AML-193 (cell line): ENCODE measurements at regions not wholly inside any gene's neighbourhood (a gene's known extent, or its start where the extent isn't known, plus 50 kb on each side); places are given as distances from the start of the nearest gene placed in this dataset.
"Not testable (repeated sequence)": the region's sequence is repeated elsewhere in the genome, so short reads cannot be mapped to it uniquely, and the experiment has no call there.

ENCODE experiments used
- DNase-seq, 2 experiments: peaks; one replicate each; lab custom pipeline; 2025; lab: John Stamatoyannopoulos, UW

DNA sequence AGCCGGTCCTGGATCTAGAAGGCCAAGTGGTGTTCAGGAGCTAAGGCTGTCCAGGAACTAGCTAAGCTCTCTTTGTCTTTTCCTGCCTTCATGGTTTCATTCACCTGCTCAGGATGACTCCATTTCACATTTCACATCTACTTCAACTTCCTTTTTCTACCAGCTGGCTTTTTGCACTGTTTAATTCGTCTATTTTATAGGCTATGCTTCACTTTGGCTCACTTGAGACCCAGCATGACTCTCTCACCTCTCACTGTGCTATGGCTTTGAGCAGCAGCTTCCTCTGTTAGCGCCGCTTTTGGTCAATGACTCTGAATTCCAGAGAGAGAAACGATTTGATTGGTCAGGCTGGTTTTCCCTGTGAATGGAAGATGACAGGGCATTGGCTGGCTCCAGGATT, 213.5 kb upstream of the CLNK start:
- no peak for DNase-seq

DNA sequence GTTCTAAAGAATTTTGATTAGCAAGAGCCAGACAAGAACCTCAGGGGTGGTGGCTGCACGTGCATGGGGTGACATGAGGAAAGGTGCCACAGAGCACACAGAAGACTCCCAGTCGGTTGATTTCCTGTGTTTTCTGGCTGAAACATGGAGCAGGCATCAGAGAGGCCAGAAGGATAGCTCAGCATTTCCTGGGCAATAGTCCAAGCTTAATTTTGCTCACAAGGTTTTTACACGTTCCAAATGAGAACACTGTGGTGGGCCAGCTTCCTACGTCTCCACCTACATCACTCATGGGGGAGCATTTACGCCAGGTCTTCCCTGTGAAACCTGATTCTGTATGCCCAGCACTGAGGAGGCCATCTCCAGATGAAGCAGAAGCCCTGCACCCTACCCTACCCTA, 212.5 kb upstream of the CLNK start:
- DNase-seq = no peak

DNA sequence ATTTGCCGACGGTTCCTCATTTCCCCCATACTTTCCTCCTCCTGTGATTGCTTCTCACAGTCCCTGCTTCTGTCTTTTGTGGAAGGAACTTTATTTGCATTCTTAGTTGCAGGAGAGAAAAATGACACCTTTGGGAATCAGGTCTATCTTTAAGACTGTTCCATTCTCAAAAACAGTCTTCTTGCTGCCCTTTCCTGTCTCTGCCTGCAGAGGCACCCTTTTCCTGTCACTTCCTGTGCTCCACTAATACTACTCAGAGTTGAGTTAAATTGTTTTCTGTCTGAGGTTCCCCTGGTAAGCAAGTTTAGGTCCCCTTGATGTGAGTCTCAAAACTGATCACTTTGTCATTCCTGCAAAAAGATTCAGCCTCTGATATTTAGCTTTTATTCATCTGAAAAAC, 208.8 kb upstream of the CLNK start:
- no peak for DNase-seq

DNA sequence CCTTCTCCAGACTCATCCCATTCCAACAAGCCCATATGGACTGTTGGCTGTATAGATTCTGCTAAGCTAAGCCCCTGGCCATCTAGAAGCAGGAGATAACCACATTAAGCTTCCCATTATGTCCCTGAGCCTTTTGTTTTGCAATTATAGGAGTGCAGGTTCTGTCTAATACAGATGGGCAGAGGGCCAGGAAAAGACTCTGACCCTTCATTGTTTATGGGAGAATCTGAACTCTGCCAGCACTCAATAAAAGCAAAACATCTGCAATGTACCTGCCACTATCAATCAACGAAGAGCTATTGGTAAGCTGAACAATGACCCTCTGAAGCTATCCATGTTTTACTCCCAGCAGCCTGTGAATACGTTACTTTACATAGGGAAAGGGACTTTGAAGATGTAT, 207.3 kb upstream of the CLNK start:
- DNase-seq = no peak

DNA sequence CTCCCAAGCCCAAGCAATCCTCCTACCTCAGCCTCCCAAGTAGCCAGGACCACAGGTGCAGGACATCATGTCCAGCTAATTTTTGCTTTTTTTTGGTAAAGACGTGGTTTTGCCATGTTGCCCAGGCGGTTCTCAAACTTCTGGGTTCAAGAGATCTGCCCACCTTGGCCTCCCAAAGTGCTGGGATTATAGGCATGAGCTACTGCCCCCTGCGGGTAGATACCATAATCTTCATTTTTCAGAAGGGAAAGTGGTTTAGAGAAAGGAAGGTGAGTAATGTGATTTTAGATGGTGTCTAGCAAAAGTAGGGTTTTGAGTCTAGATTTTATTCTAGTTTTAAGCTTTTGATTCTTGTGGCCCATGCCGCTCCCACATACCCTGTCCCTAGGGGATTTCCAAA, 205.3 kb upstream of the CLNK start:
- DNase-seq = no peak

DNA sequence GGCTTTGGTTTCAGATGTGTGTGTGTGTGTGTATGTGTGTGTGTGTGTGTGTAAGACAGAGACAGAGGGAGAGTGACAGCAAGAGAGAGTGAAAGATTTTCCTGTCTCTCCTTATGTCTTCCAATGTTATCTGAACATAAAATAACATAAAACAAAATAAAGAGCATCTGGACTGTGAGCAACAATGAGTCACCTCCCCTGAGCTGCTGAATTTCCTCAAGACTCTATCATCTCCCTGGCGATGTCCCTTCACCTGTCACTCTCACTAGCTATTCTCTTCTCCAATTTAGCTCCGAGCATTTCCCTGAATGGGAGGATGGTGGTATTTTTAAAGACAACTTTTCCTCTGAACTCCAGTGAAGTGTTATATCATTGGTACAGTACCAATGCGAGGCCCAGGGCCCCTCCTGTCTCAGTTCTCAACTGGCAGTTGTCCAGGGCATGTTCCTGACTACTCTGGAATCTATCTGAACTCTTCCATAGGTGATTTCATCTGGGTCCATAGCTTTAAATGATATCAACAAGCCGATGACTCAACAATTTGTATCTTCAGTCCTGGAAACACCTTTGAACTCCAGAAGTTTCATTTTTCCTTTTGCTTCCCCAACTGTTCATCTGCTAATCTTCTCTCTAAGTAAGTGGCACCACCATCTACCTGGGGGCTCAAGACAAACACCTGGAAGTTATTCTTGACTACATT, 195.0 kb upstream of the CLNK start:
- no peak for DNase-seq

DNA sequence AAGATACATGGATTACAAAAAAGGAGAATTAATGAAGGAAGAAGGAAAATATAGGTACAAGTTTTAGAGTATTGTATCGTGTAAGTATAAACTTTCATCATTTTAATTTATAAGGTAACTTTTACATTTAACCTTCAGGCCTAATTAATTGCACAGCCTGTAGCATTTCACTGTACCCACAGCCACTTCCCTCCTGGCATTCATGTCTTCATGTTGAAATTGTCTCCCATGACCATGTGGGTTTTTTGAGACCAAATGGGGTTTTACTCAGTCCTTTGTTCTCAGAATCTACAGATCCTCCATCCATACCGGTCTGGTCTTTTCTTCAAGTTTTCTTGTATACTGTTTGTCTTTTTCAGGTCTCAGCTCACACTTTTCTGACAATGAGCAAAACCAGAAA, 194.3 kb upstream of the CLNK start:
- no peak for DNase-seq

DNA sequence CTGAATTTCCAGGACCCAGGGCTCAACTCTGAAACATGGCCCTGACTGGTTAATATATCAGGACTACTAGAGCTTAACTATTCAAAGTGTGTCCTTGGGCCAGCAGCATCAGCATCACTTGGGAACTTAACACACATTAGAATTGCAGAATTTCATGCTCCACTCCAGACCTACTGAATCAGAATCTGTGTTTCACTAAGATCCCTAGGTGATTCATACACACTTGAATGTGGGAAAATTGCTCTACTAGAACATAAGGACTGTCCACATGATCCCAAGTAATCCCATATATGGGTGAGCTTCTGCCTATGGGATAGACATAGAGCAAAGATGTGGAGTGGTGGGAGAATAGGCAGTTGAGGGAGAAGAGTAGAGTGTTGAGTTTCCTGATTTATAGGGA, 192.5 kb upstream of the CLNK start:
- no peak for DNase-seq

DNA sequence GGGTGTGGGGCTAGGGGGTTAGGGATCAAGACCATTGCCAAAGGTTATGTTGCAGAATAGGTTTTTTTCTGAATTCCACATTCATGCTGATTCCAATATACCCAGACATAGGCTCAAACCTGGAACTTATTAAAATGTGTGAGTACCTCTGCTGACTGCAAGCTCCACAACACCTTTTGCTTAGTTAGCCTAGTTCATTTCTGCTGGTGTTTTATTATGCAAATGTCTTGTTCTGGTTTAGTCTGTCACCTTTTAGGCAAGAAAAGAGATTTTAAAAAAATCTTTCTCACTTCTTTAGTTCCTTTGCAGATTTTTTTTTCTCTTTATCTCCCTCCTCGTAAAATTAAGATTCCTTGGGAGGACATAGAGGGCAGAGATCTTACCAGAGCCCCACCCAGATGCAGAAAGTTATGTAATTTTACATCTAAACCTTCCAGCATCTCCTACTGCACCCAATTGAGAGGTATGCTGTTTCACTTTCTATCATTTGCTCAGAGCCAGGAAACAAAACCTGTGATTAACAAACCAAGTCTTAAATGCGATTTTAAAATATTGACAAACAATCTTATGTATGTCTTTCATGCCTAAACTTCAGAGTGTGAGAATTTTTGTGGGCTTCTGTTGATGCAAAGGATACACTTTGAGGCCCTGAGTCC, 190.7 kb upstream of the CLNK start:
- no peak for DNase-seq

DNA sequence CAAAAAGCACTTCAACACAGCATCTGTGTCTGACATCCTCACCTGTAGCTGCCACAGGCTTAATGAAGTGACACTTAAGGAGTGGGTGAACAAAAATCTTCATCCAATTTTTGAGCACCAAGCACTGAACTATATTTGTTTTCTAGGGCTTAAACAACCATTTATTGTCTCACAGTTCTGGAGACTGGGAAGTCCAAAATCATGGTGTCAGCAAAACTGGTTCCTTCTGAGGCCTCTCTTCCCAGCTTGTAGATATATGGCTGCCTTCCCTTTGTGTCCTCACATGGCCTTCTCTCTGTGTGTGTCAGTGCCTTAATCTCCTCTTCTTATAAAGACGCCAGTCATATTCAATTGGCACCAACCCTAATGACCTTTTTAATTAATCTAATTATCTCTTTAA, 189.2 kb upstream of the CLNK start:
- DNase-seq = no peak

DNA sequence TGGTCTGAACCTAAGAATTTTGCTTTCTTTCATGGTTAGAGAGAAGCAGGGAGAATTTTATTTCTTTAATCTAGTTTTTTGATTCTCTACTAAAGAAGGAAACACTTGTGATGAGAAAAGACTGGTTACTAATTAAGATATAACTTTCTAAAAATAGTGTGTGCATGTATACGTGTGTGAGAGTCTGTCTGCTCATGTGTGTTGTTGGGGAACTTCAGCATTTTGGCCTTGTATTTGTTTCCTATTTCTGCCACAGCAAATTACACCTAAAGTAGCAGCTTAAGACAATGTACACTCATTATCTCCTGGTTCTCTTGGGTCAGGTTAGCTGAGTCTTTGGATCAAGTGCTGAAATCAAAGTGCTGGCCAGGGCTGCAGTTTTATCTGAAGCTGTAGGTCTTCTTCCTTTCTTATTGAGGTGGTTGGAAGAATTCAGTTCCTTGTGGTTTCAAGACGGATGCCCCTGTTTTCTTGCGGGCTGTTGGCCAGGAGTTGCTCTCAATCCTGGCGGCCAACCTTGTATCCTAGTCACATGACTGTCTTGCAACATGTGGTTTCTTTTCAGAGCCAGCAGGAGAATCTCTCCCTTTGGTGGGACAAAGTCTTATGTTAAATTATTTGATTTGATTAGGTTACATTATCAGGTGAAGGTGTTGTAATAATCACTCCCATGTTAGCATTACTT, 188.4 kb upstream of the CLNK start:
- DNase-seq = no peak

DNA sequence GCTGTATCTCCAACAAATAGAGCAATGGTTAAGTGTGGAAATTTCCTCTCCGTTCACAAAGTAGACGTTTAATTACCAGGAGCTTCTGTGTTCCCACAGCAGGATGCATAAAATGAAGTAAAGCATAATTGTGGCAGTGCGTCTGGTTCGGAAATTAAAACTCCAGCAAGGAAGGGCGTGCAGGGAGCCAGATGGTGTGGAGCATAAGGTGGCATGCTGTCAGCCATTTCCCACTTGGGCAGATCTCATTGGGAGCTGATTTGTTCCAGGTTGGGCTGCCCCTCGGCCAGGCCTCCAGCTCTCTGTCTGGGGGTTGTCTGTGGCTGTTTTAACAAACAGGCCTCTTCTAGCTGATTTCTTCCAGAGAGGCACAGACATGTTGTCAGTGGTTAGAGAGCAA, 182.1 kb upstream of the CLNK start:
- DNase-seq = no peak

DNA sequence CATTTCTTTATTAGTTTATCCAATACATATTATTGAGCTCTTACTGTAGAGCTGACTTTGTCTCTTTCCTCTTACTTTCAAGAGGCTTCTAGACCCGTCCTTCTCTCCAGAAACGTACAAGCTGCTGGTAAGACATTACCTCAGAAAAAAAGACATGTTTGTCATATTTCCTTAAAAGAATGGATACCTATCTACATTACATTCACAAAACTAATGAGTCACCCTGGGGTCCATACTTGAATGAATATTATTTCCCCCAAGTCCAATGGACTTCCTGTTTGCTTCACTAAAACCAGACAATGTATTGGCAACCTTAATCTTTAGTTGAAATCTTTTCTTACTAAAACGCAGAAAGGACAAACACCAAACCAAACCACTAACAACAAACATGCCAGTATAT, 176.5 kb upstream of the CLNK start:
- no peak for DNase-seq

DNA sequence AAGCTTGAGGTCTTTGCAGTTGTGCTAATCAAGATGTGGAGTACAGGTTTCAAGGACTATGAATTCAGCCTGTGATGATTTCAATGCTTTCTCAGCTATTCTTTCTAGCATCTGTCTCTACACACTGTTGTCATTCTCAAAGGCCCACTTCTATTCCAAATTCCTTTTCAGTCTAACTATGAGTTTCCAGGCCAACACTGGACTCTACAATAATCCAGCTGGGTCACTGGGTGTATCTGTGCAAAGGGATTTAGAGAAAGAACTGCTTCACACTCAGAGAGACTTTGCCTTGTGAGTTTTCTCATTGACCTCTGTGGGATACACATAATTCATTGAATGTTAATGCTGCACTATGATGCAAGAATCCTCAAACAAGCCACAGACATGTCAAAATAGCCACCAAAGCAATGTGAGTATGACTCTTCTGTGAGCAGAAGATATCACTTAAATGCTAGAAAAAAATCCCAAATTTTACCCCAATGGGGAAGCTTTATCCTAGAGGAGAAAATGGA, 171.8 kb upstream of the CLNK start:
- no peak for DNase-seq

DNA sequence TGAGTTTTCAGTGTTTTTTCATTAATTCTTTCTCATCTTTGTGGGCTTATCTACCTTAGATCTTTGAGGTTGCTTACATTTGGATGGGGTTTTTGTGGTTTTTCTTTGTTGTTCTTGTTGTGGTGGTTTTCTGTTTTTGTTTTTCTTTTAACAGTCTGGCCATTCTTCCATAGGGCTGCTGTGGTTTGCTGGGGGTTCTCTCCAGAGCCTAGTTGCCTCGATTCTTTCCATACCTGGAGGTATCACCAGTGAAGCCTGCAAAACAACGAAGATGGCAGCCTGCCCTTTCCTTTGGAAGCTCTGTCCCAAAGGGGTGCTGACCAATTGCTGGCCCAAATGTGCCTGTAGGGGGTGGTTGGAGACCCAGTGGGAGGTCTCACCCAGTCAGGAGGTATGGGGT, 168.6 kb upstream of the CLNK start:
- no peak for DNase-seq

DNA sequence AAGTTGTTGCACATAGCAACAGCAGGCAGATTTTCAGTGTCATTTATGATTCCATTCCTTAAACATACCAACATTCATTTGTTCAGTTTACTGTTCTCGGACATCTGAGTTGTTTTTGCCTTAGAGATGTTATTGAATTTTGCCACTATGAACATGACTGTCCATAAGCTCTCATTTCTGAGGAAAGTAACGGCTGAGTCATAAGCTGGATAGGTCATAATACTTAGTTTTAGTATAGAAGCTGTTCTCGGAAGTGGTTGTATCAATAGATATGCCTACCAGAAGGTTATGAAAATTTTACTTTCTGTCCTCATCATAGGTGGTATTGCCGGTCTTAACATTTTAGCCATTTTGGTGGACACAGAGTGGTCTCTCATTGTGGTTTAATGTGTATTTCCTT, 157.1 kb upstream of the CLNK start:
- DNase-seq = no peak

DNA sequence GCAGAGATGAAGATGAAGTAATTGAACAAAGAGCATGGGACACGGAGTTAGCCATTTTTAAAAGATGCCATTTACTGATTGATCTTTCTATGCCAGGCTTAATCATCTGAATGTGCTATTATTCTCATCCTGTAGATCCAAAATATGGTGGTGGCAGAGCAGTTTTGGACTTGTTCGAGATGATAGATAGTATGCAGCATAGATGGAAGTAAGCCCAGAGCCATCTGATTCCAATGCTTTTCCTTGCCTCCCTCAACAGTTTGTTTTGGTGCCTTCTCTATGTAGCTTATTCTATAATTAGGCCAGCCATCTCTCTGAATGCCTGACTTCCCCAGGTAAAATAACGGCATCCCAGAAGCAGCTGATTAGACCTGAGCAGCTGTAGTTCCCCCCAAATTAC, 152.6 kb upstream of the CLNK start:
- DNase-seq = no peak

DNA sequence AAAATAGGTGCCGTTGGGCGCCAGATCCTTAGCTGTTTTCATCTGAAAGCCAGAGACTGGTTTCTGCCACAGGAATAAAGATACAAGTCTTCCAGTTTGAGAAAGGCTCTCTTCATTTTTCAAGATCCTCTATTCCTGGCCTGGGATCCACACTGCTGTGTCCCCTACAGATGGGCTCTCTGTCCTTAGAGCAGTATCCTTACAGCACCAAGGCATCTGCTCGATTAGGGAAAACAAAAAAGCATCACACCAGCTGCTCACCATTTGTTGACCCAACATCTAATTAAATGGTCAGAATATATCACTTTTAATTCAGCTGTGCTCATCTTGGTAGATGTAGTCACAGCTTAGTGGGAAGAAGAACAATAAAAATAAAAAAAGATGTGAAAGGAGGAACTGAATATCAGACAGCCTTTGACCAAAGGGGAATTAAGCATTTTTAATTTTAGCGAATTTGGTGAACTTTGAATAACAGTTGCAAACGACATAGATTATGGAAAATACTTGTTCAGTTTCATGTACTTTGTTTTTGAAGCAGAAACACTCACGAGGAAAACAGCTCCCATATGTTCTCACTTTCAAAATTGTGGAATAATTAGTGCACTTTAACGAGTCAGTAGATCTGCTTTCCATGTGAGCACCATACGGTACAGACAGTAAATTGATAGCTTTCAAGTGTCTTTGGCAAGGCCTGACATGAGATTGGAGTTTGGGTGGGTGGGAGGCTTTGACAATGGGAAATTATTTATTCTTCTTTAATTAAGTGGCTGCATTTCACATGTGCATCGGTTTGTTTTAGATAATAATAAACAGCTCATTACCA, 148.4 kb upstream of the CLNK start:
- DNase-seq = no peak

DNA sequence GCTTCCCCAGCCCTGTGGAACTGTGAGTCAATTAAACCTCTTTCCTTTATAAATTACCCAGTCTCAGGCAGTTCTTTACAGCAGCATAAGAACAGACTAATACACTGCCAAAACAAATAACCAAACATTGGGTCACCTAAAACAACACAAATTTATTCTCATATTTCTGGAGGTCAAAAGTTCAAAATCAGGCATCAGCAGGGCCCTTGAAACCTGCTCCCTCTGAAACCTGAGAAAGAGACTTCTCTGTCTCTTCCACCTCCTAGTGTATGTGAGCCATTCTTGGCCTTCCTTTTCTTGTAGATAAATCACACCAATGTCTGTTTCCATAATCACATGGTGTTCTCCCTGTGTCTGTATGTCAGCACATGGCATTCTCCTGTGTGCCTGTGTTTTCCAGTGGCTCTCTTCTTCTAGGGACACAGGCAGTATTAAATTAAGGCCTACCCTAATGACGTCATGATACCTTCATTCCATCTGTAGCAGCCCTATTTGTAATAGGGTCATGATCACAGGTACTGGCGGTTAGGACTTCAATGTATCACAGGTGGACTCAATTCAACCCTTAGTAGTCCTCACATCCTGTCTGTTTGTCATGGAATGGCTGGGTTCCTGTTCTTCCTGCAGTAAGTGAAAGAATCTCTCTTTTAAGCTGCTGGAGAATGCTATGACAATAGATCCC, 147.3 kb upstream of the CLNK start:
- DNase-seq = no peak

DNA sequence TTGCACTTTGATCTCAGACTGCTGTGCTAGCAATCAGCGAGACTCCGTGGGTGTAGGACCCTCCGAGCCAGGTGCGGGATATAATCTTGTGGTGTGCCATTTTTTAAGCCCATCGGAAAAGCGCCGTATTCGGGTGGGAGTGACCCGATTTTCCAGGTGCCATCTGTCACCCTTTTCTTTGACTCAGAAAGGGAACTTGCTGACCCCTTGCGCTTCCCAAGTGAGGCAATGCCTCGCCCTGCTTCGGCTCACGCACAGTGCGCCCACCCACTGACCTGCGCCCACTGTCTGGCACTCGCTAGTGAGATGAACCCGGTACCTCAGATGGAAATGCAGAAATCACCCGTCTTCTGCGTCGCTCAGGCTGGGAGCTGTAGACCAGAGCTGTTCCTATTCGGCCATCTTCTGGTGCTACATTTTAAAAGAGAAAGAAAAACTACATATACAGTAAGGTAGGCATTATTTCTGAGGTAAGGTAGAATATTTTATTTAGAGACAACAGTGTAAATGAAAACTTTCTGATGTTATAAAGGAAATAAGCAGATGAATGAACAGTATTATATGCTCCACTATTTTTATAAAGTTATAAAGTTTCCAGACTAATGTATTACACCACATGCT, 144.5 kb upstream of the CLNK start:
- DNase-seq = not testable (repeated sequence)

DNA sequence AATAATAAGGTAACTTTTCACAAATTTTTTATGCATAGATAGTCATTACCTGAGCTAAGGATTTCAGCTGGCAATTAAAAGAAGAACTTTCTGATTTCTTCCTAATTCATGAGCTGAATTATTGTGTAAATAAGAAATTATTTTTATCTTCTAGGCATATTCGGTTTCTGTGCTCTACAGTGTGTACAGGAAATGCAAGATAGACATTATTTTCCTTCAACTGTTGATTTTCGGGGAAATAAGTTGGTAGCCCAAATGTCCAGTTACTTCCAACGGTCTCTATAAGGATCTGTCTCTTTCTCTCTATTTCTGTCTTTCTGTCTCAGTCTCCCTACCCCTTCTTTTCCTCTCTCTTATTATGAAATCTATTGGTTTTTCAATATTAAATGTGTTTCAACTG, 137.3 kb upstream of the CLNK start:
- no peak for DNase-seq
